ENCODE measurements at regions not wholly inside any gene's neighbourhood (a gene's known extent, or its start where the extent isn't known, plus 50 kb on each side); places are given as distances from the start of the nearest gene placed in this dataset.

GRCh38 chr9:13993632-13994185 is 320.2 kb downstream of the NFIB start:
- TF ChIP-seq, protein P1, sequence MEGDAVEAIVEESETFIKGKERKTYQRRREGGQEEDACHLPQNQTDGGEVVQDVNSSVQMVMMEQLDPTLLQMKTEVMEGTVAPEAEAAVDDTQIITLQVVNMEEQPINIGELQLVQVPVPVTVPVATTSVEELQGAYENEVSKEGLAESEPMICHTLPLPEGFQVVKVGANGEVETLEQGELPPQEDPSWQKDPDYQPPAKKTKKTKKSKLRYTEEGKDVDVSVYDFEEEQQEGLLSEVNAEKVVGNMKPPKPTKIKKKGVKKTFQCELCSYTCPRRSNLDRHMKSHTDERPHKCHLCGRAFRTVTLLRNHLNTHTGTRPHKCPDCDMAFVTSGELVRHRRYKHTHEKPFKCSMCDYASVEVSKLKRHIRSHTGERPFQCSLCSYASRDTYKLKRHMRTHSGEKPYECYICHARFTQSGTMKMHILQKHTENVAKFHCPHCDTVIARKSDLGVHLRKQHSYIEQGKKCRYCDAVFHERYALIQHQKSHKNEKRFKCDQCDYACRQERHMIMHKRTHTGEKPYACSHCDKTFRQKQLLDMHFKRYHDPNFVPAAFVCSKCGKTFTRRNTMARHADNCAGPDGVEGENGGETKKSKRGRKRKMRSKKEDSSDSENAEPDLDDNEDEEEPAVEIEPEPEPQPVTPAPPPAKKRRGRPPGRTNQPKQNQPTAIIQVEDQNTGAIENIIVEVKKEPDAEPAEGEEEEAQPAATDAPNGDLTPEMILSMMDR (conservative IDR thresholded peaks at IDR 0.05; ENCODE audit: low read depth, low read length) = no peak
- TF ChIP-seq EZH2 (IDR thresholded peaks at IDR 0.05; ENCODE audit: borderline replicate concordance, low read depth, low read length, poor library complexity, severe bottlenecking) = no peak

Measured in A673 (cell line).